HL-60/S4 (cell line): ENCODE measurements at regions not wholly inside any gene's neighbourhood (a gene's known extent, or its start where the extent isn't known, plus 50 kb on each side); places are given as distances from the start of the nearest gene placed in this dataset.
"Not testable (repeated sequence)": the region's sequence is repeated elsewhere in the genome, so short reads cannot be mapped to it uniquely, and the experiment has no call there.

Source experiments
- in situ Hi-C: fragments of 300-500 bp; cut with MboI; formaldehyde crosslinking; loops from 2 replicates; pipeline ENCODE4 v1.14.3; 2022; ENCODE audit warnings: low sequenced_read_pairs

GRCh38 chr12:9543341-9543740 lies 64.4 kb downstream of the KLRB1 start:
- in situ Hi-C loops: not testable (repeated sequence)

GRCh38 chr12:9542827-9543226 lies 64.9 kb downstream of the KLRB1 start:
- in situ Hi-C loops: not testable (repeated sequence)

- in situ Hi-C loops: not testable (repeated sequence)
Measured at GRCh38 chr12:9515925-9516324, 91.8 kb downstream of the KLRB1 start.

GRCh38 chr12:9512695-9513094 lies 95.0 kb downstream of the KLRB1 start:
- in situ Hi-C loops: not testable (repeated sequence)

- in situ Hi-C loops: not testable (repeated sequence)
Measured at GRCh38 chr12:9510392-9511011, 97.2 kb downstream of the KLRB1 start.

- in situ Hi-C loops: no loop called here
Measured at GRCh38 chr12:9509464-9510161, 98.1 kb downstream of the KLRB1 start.

GRCh38 chr12:9506746-9507145 lies 101.0 kb downstream of the KLRB1 start:
- in situ Hi-C loops: no loop called here

- in situ Hi-C loops: not testable (repeated sequence)
Measured at GRCh38 chr12:9503384-9503783, 104.3 kb downstream of the KLRB1 start.

- in situ Hi-C loops: not testable (repeated sequence)
Measured at GRCh38 chr12:9502845-9503244, 104.9 kb downstream of the KLRB1 start.

- in situ Hi-C loops: not testable (repeated sequence)
Measured at GRCh38 chr12:9493325-9493724, 114.4 kb downstream of the KLRB1 start.

GRCh38 chr12:9481289-9481688 lies 126.4 kb downstream of the KLRB1 start:
- in situ Hi-C loops: not testable (repeated sequence)

- in situ Hi-C loops: not testable (repeated sequence)
Measured at GRCh38 chr12:9474197-9474596, 133.5 kb downstream of the KLRB1 start.

GRCh38 chr12:9473638-9474037 lies 134.1 kb downstream of the KLRB1 start:
- in situ Hi-C loops: not testable (repeated sequence)

GRCh38 chr12:9471501-9471900 lies 136.2 kb downstream of the KLRB1 start:
- in situ Hi-C loops: not testable (repeated sequence)

- in situ Hi-C loops: not testable (repeated sequence)
Measured at GRCh38 chr12:9470367-9470766, 137.3 kb downstream of the KLRB1 start.

- in situ Hi-C loops: not testable (repeated sequence)
Measured at GRCh38 chr12:9469956-9470355, 137.8 kb downstream of the KLRB1 start.

GRCh38 chr12:9469463-9469862 lies 138.3 kb downstream of the KLRB1 start:
- in situ Hi-C loops: not testable (repeated sequence)

GRCh38 chr12:9468998-9469397 lies 138.7 kb downstream of the KLRB1 start:
- in situ Hi-C loops: not testable (repeated sequence)

- in situ Hi-C loops: not testable (repeated sequence)
Measured at GRCh38 chr12:9468144-9468543, 139.6 kb downstream of the KLRB1 start.

- in situ Hi-C loops: no loop called here
Measured at GRCh38 chr12:9464408-9464807, 143.3 kb downstream of the KLRB1 start.

- in situ Hi-C loops: not testable (repeated sequence)
Measured at GRCh38 chr12:9455516-9455915, 152.2 kb downstream of the KLRB1 start.

- in situ Hi-C loops: not testable (repeated sequence)
Measured at GRCh38 chr12:9454021-9454420, 153.7 kb downstream of the KLRB1 start.
